WTC11 (cell line): ENCODE measurements at regions not wholly inside any gene's neighbourhood (a gene's known extent, or its start where the extent isn't known, plus 50 kb on each side); places are given as distances from the start of the nearest gene placed in this dataset.

ENCODE experiments used
- ATAC-seq: fragments of 200-7000 bp; cut with Tn5 transposase; 2 replicates; pipeline ENCODE4 v1.10.0; 2021; ENCODE audit warnings: mild to moderate bottlenecking, moderate library complexity
- CTCF ChIA-PET: fragments of 300-600 bp; sonication (Branson Sonifier 250); formaldehyde crosslinking; loops from one replicate; lab custom pipeline; 2021; ENCODE audit warnings: antibody characterized with exemption; lab: Charles Lee
- POLR2A ChIA-PET: fragments of 350-600 bp; sonication (Branson Sonifier 250); formaldehyde crosslinking; loops from one replicate; lab custom pipeline; 2021; ENCODE audit warnings: antibody characterized with exemption; lab: Charles Lee
- DNase-seq: peaks from one replicate; pipeline ENCODE4 v3.0.0; 2021; ENCODE audit warnings: low spot score
- H3K27ac Mint-ChIP-seq: 2 replicates; pipeline ENCODE4 v1.8.0; 2021; ENCODE audit warnings: mixed read lengths
- H3K27me3 Mint-ChIP-seq: 2 replicates; pipeline ENCODE4 v1.8.0; 2021; ENCODE audit warnings: low read depth, mild to moderate bottlenecking, moderate library complexity, mixed read lengths
- H3K36me3 Mint-ChIP-seq: 2 replicates; pipeline ENCODE4 v1.8.0; 2021; ENCODE audit warnings: mixed read lengths
- H3K4me1 Mint-ChIP-seq: 2 replicates; pipeline ENCODE4 v1.8.0; 2022; ENCODE audit warnings: mixed read lengths
- H3K4me3 Mint-ChIP-seq: 2 replicates; pipeline ENCODE4 v1.8.0; 2021; ENCODE audit warnings: mild to moderate bottlenecking, moderate library complexity, mixed read lengths
- H3K9me3 Mint-ChIP-seq: 2 replicates; pipeline ENCODE4 v1.8.0; 2021; ENCODE audit warnings: mixed read lengths
- CBFB ChIP-seq: sonication (generic); formaldehyde crosslinking; IDR thresholded peaks from 2 replicates; pipeline ENCODE4 v1.8.1; 2022; ENCODE audit warnings: mild to moderate bottlenecking, low read depth, missing genetic modification reagents
- GRHL2 ChIP-seq: fragments of 250-450 bp; sonication (Bioruptor Pico); IDR thresholded peaks from 2 replicates; pipeline ENCODE4 v1.8.0; 2022; ENCODE audit warnings: mild to moderate bottlenecking, moderate library complexity; ENCODE audit not compliant: insufficient replicate concordance, severe bottlenecking
- MYBL2 ChIP-seq: sonication (generic); formaldehyde crosslinking; IDR thresholded peaks from 2 replicates; pipeline ENCODE4 v1.8.1; 2023; ENCODE audit warnings: mild to moderate bottlenecking, moderate library complexity, missing genetic modification reagents
- NFE2L1 ChIP-seq: sonication (generic); formaldehyde crosslinking; IDR thresholded peaks from 2 replicates; pipeline ENCODE4 v1.8.1; 2023; ENCODE audit warnings: missing genetic modification reagents
- RORB ChIP-seq: fragments of 250-450 bp; sonication (Bioruptor Pico); IDR thresholded peaks from 2 replicates; pipeline ENCODE4 v1.9.0; 2021; ENCODE audit warnings: mild to moderate bottlenecking
- SOX15 ChIP-seq: fragments of 250-450 bp; sonication (Bioruptor Pico); IDR thresholded peaks from 2 replicates; pipeline ENCODE4 v1.9.0; 2021; ENCODE audit warnings: mild to moderate bottlenecking
- ZNF416 ChIP-seq: fragments of 250-450 bp; sonication (Bioruptor Pico); IDR thresholded peaks from 2 replicates; pipeline ENCODE4 v1.9.0; 2021; ENCODE audit warnings: mild to moderate bottlenecking, inconsistent platforms
- ZNF423 ChIP-seq: fragments of 250-450 bp; sonication (Bioruptor Pico); IDR thresholded peaks from 2 replicates; pipeline ENCODE4 v2.1.2; 2022; ENCODE audit warnings: mild to moderate bottlenecking, moderate library complexity
- TF ChIP-seq, protein P1 (sequence below): fragments of 250-450 bp; sonication (Bioruptor Pico); IDR thresholded peaks from 2 replicates; pipeline ENCODE4 v1.8.0; 2021; ENCODE audit warnings: mild to moderate bottlenecking
- TF ChIP-seq, protein P2 (sequence below): sonication (generic); formaldehyde crosslinking; IDR thresholded peaks from 2 replicates; pipeline ENCODE4 v1.8.1; 2023; ENCODE audit warnings: mild to moderate bottlenecking, missing genetic modification reagents
- TF ChIP-seq, protein P3 (sequence below): sonication (generic); formaldehyde crosslinking; IDR thresholded peaks from 2 replicates; pipeline ENCODE4 v1.8.1; 2023; ENCODE audit warnings: mild to moderate bottlenecking, missing genetic modification reagents, borderline replicate concordance
- TF ChIP-seq, protein P4 (sequence below): fragments of 250-450 bp; sonication (Bioruptor Pico); IDR thresholded peaks from 2 replicates; pipeline ENCODE4 v1.9.0; 2021; ENCODE audit warnings: mild to moderate bottlenecking
- TF ChIP-seq, protein P5 (sequence below): sonication (generic); formaldehyde crosslinking; conservative IDR thresholded peaks from 2 replicates; pipeline ENCODE4 v1.8.1; 2023; ENCODE audit warnings: mild to moderate bottlenecking, low read depth, missing genetic modification reagents, moderate library complexity
- TF ChIP-seq, protein P6 (sequence below): sonication (generic); formaldehyde crosslinking; IDR thresholded peaks from 2 replicates; pipeline ENCODE4 v1.8.1; 2023; ENCODE audit warnings: mild to moderate bottlenecking, moderate library complexity, missing genetic modification reagents

DNA sequence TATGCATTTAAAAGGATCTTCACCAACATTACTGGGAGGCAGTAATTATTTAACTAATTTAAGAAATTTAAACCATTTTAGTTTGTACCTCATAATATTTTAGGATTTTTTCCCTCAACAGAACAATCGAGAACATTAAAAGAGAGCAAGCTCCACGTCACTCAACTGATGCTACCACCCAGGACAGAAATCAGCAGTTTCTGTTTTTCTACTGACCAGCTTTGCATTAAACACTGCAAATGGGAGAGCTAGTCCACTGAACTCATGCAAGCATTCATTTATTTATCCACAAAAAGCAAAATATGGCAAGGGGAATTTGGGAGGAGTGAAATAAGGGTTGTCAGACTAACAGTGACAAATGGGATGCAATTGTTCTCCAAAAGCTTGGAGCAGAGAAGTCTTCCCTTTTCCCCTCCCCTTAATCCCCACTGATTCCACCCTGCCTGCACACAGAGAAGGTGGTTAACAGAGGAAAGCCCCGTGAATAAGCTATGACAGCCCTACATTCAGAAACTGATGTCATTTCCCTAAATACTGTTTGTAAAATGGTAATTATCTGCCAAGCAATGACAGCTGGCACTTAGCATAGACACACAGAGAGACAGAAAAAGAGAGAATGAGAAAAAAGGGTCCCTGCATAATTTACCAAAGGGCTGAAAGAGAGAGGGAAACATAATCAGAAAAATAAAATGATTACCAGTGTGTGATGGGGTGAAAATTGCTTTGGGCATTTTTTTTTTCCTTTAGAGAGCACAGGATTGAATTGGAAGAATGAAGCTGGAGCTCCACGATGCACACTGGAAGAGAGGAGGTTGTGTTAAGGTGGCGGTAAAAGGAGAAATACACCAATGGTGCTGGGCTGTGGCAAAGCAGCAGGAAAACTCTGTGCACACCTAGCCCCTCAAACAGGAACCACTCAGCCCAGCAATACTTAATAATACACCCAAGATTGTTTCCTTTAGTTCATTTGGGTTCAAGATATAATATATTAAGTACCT lies 777.4 kb downstream of the TUSC7 start:
- Mint-ChIP-seq H3K27ac (no peak overlapping the region), H3K4me1 (peaks cover 26% of the 10 kb centered on the region)
- TF ChIP-seq, protein P1, sequence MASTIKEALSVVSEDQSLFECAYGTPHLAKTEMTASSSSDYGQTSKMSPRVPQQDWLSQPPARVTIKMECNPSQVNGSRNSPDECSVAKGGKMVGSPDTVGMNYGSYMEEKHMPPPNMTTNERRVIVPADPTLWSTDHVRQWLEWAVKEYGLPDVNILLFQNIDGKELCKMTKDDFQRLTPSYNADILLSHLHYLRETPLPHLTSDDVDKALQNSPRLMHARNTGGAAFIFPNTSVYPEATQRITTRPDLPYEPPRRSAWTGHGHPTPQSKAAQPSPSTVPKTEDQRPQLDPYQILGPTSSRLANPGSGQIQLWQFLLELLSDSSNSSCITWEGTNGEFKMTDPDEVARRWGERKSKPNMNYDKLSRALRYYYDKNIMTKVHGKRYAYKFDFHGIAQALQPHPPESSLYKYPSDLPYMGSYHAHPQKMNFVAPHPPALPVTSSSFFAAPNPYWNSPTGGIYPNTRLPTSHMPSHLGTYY (CRISPR knock-in tag) = no peak
- TF ChIP-seq, protein P2, sequence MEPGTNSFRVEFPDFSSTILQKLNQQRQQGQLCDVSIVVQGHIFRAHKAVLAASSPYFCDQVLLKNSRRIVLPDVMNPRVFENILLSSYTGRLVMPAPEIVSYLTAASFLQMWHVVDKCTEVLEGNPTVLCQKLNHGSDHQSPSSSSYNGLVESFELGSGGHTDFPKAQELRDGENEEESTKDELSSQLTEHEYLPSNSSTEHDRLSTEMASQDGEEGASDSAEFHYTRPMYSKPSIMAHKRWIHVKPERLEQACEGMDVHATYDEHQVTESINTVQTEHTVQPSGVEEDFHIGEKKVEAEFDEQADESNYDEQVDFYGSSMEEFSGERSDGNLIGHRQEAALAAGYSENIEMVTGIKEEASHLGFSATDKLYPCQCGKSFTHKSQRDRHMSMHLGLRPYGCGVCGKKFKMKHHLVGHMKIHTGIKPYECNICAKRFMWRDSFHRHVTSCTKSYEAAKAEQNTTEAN (CRISPR knock-in tag) = no peak
- TF ChIP-seq ZNF416 (CRISPR knock-in tag) = no peak
- no peak for TF ChIP-seq RORB (CRISPR knock-in tag)
- TF ChIP-seq CBFB (CRISPR knock-in tag) = no peak
- TF ChIP-seq GRHL2 = no peak
- TF ChIP-seq ZNF423 (CRISPR knock-in tag) = no peak
- TF ChIP-seq, protein P3, sequence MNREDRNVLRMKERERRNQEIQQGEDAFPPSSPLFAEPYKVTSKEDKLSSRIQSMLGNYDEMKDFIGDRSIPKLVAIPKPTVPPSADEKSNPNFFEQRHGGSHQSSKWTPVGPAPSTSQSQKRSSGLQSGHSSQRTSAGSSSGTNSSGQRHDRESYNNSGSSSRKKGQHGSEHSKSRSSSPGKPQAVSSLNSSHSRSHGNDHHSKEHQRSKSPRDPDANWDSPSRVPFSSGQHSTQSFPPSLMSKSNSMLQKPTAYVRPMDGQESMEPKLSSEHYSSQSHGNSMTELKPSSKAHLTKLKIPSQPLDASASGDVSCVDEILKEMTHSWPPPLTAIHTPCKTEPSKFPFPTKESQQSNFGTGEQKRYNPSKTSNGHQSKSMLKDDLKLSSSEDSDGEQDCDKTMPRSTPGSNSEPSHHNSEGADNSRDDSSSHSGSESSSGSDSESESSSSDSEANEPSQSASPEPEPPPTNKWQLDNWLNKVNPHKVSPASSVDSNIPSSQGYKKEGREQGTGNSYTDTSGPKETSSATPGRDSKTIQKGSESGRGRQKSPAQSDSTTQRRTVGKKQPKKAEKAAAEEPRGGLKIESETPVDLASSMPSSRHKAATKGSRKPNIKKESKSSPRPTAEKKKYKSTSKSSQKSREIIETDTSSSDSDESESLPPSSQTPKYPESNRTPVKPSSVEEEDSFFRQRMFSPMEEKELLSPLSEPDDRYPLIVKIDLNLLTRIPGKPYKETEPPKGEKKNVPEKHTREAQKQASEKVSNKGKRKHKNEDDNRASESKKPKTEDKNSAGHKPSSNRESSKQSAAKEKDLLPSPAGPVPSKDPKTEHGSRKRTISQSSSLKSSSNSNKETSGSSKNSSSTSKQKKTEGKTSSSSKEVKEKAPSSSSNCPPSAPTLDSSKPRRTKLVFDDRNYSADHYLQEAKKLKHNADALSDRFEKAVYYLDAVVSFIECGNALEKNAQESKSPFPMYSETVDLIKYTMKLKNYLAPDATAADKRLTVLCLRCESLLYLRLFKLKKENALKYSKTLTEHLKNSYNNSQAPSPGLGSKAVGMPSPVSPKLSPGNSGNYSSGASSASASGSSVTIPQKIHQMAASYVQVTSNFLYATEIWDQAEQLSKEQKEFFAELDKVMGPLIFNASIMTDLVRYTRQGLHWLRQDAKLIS = no peak
- TF ChIP-seq, protein P4, sequence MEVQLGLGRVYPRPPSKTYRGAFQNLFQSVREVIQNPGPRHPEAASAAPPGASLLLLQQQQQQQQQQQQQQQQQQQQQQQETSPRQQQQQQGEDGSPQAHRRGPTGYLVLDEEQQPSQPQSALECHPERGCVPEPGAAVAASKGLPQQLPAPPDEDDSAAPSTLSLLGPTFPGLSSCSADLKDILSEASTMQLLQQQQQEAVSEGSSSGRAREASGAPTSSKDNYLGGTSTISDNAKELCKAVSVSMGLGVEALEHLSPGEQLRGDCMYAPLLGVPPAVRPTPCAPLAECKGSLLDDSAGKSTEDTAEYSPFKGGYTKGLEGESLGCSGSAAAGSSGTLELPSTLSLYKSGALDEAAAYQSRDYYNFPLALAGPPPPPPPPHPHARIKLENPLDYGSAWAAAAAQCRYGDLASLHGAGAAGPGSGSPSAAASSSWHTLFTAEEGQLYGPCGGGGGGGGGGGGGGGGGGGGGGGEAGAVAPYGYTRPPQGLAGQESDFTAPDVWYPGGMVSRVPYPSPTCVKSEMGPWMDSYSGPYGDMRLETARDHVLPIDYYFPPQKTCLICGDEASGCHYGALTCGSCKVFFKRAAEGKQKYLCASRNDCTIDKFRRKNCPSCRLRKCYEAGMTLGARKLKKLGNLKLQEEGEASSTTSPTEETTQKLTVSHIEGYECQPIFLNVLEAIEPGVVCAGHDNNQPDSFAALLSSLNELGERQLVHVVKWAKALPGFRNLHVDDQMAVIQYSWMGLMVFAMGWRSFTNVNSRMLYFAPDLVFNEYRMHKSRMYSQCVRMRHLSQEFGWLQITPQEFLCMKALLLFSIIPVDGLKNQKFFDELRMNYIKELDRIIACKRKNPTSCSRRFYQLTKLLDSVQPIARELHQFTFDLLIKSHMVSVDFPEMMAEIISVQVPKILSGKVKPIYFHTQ = no peak
- TF ChIP-seq, protein P5, sequence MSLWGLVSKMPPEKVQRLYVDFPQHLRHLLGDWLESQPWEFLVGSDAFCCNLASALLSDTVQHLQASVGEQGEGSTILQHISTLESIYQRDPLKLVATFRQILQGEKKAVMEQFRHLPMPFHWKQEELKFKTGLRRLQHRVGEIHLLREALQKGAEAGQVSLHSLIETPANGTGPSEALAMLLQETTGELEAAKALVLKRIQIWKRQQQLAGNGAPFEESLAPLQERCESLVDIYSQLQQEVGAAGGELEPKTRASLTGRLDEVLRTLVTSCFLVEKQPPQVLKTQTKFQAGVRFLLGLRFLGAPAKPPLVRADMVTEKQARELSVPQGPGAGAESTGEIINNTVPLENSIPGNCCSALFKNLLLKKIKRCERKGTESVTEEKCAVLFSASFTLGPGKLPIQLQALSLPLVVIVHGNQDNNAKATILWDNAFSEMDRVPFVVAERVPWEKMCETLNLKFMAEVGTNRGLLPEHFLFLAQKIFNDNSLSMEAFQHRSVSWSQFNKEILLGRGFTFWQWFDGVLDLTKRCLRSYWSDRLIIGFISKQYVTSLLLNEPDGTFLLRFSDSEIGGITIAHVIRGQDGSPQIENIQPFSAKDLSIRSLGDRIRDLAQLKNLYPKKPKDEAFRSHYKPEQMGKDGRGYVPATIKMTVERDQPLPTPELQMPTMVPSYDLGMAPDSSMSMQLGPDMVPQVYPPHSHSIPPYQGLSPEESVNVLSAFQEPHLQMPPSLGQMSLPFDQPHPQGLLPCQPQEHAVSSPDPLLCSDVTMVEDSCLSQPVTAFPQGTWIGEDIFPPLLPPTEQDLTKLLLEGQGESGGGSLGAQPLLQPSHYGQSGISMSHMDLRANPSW (CRISPR knock-in tag) = no peak
- TF ChIP-seq, protein P6, sequence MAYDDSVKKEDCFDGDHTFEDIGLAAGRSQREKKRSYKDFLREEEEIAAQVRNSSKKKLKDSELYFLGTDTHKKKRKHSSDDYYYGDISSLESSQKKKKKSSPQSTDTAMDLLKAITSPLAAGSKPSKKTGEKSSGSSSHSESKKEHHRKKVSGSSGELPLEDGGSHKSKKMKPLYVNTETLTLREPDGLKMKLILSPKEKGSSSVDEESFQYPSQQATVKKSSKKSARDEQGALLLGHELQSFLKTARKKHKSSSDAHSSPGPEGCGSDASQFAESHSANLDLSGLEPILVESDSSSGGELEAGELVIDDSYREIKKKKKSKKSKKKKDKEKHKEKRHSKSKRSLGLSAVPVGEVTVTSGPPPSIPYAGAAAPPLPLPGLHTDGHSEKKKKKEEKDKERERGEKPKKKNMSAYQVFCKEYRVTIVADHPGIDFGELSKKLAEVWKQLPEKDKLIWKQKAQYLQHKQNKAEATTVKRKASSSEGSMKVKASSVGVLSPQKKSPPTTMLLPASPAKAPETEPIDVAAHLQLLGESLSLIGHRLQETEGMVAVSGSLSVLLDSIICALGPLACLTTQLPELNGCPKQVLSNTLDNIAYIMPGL (CRISPR knock-in tag) = no peak
- no peak for TF ChIP-seq MYBL2 (CRISPR knock-in tag)
- TF ChIP-seq SOX15 (CRISPR knock-in tag) = no peak
- no peak for TF ChIP-seq NFE2L1 (CRISPR knock-in tag)

More for the DNA sequence above, 777.4 kb downstream of the TUSC7 start:
- ATAC-seq = no peak
- POLR2A ChIA-PET = no interaction called here
- DNase-seq = no peak
- no peaks in the 10 kb centered on the region for H3K27me3 Mint-ChIP-seq
- no peaks in the 10 kb centered on the region for H3K9me3 Mint-ChIP-seq
- CTCF ChIA-PET = no interaction called here
- H3K4me3 Mint-ChIP-seq = no peak overlapping the region
- H3K36me3 Mint-ChIP-seq = no peaks in the 10 kb centered on the region
